GM18502 (cell line): ENCODE measurements at regions not wholly inside any gene's neighbourhood (a gene's known extent, or its start where the extent isn't known, plus 50 kb on each side); places are given as distances from the start of the nearest gene placed in this dataset.
"Not testable (repeated sequence)": the region's sequence is repeated elsewhere in the genome, so short reads cannot be mapped to it uniquely, and the experiment has no call there.

ENCODE experiments used
- ATAC-seq: cut with Tn5 transposase; IDR thresholded peaks from one replicate; pipeline ENCODE4 v1.9.1; 2021; ENCODE audit warnings: mild to moderate bottlenecking; ENCODE audit not compliant: unreplicated experiment, poor library complexity

GRCh38 chr4:12146339-12146738 is 717.6 kb upstream of the HS3ST1 start:
- no peak for ATAC-seq

- no peak for ATAC-seq
These were observed 717.1 kb upstream of the HS3ST1 start for GRCh38 chr4:12145768-12146167.

- ATAC-seq = no peak
These were observed 716.4 kb upstream of the HS3ST1 start for GRCh38 chr4:12145106-12145505.

GRCh38 chr4:12144051-12144450 is 715.4 kb upstream of the HS3ST1 start:
- ATAC-seq = no peak

GRCh38 chr4:12140864-12141263 is 712.2 kb upstream of the HS3ST1 start:
- no peak for ATAC-seq

GRCh38 chr4:12139296-12139695 is 710.6 kb upstream of the HS3ST1 start:
- no peak for ATAC-seq

GRCh38 chr4:12138488-12138887 is 709.8 kb upstream of the HS3ST1 start:
- ATAC-seq = no peak

- no peak for ATAC-seq
These were observed 708.9 kb upstream of the HS3ST1 start for GRCh38 chr4:12137575-12137974.

GRCh38 chr4:12126474-12126873 is 697.8 kb upstream of the HS3ST1 start:
- ATAC-seq = no peak

- ATAC-seq = no peak
These were observed 695.4 kb upstream of the HS3ST1 start for GRCh38 chr4:12124138-12124537.

GRCh38 chr4:12123707-12124106 is 695.0 kb upstream of the HS3ST1 start:
- ATAC-seq = no peak

- no peak for ATAC-seq
These were observed 693.6 kb upstream of the HS3ST1 start for GRCh38 chr4:12122316-12122715.

- no peak for ATAC-seq
These were observed 692.3 kb upstream of the HS3ST1 start for GRCh38 chr4:12120968-12121367.

GRCh38 chr4:12118651-12119213 is 690.0 kb upstream of the HS3ST1 start:
- ATAC-seq = peak; percentile 64

GRCh38 chr4:12116009-12116552 is 687.4 kb upstream of the HS3ST1 start:
- ATAC-seq = no peak

GRCh38 chr4:12110627-12111026 is 681.9 kb upstream of the HS3ST1 start:
- no peak for ATAC-seq

GRCh38 chr4:12109056-12109455 is 680.4 kb upstream of the HS3ST1 start:
- ATAC-seq = not testable (repeated sequence)

GRCh38 chr4:12105519-12105918 is 676.8 kb upstream of the HS3ST1 start:
- ATAC-seq = no peak

- not testable (repeated sequence) for ATAC-seq
These were observed 661.2 kb upstream of the HS3ST1 start for GRCh38 chr4:12089920-12090319.

GRCh38 chr4:12084690-12085089 is 656.0 kb upstream of the HS3ST1 start:
- no peak for ATAC-seq

GRCh38 chr4:12071316-12071715 is 642.6 kb upstream of the HS3ST1 start:
- ATAC-seq = no peak

- no peak for ATAC-seq
These were observed 625.3 kb upstream of the HS3ST1 start for GRCh38 chr4:12053966-12054365.

- ATAC-seq = no peak
These were observed 624.9 kb upstream of the HS3ST1 start for GRCh38 chr4:12053556-12053955.
